HG03521 (cell line): ENCODE measurements at regions not wholly inside any gene's neighbourhood (a gene's known extent, or its start where the extent isn't known, plus 50 kb on each side); places are given as distances from the start of the nearest gene placed in this dataset.

Experiments
- ATAC-seq: cut with Tn5 transposase; IDR thresholded peaks from one replicate; pipeline ENCODE4 v1.9.1; 2021; ENCODE audit warnings: mild to moderate bottlenecking, moderate library complexity; ENCODE audit not compliant: unreplicated experiment

- ATAC-seq, result no peak
Measured at GRCh38 chr11:19294444-19294843, 53.7 kb upstream of the E2F8 start.

- no peak for ATAC-seq
Measured at GRCh38 chr11:19291064-19291463, 50.3 kb upstream of the E2F8 start.
